OCI-LY7 (cell line): ENCODE measurements at regions not wholly inside any gene's neighbourhood (a gene's known extent, or its start where the extent isn't known, plus 50 kb on each side); places are given as distances from the start of the nearest gene placed in this dataset.

Experiments used
- CTCF ChIP-seq: fragments of 200-600 bp; sonication (generic); conservative IDR thresholded peaks from 2 replicates; pipeline ENCODE4 v1.5.1; 2014; ENCODE audit warnings: mild to moderate bottlenecking, antibody characterized with exemption, low read length, moderate library complexity, mixed read lengths
- EZH2phosphoT487 ChIP-seq: fragments of 200-600 bp; sonication (generic); IDR thresholded peaks from 2 replicates; pipeline ENCODE4 v1.6.1; 2018; ENCODE audit warnings: low read depth, borderline replicate concordance, mild to moderate bottlenecking, mixed run types, antibody characterized with exemption, low read length, moderate library complexity, mixed read lengths

- TF ChIP-seq CTCF, result no peak
- no peak for TF ChIP-seq EZH2phosphoT487
Measured at GRCh38 chr21:39005502-39005787, 177.8 kb downstream of the PSMG1 start.
